ENCODE measurements at regions not wholly inside any gene's neighbourhood (a gene's known extent, or its start where the extent isn't known, plus 50 kb on each side); places are given as distances from the start of the nearest gene placed in this dataset.

GRCh38 chr17:53942436-53942835, 119.7 kb downstream of the KIF2B start:
- H3K4me3 ChIP-seq (ENCODE audit: low read depth, low read length), result no peak overlapping the region
- no peak for TF ChIP-seq CTCF (IDR thresholded peaks at IDR 0.05; ENCODE audit: insufficient read depth, low read depth, low read length)
- DNase-seq (ENCODE audit: low read depth), result no peak

- TF ChIP-seq CTCF (IDR thresholded peaks at IDR 0.05; ENCODE audit: insufficient read depth, low read depth, low read length), result no peak
- no peak overlapping the region for H3K4me3 ChIP-seq (ENCODE audit: low read depth, low read length)
- no peak for DNase-seq (ENCODE audit: low read depth)
These were observed 120.2 kb downstream of the KIF2B start for GRCh38 chr17:53942898-53943297.

- TF ChIP-seq CTCF (IDR thresholded peaks at IDR 0.05; ENCODE audit: insufficient read depth, low read depth, low read length), result no peak
- no peak for DNase-seq (ENCODE audit: low read depth)
These were observed 125.6 kb downstream of the KIF2B start for GRCh38 chr17:53948323-53948722.

GRCh38 chr17:53949473-53950090, 126.9 kb downstream of the KIF2B start:
- TF ChIP-seq CTCF (IDR thresholded peaks at IDR 0.05; ENCODE audit: insufficient read depth, low read depth, low read length), result no peak
- H3K4me3 ChIP-seq (ENCODE audit: low read depth, low read length), result no peak overlapping the region
- no peak for DNase-seq (ENCODE audit: low read depth)

More at GRCh38 chr17:53948323-53948722, 125.6 kb downstream of the KIF2B start:
- H3K4me3 ChIP-seq (ENCODE audit: low read depth, low read length), result no peak overlapping the region

GRCh38 chr17:53950207-53950857, 127.6 kb downstream of the KIF2B start:
- no peak for TF ChIP-seq CTCF (IDR thresholded peaks at IDR 0.05; ENCODE audit: insufficient read depth, low read depth, low read length)
- H3K4me3 ChIP-seq (ENCODE audit: low read depth, low read length), result no peak overlapping the region
- DNase-seq (ENCODE audit: low read depth), result no peak

GRCh38 chr17:53950858-53951250, 128.1 kb downstream of the KIF2B start:
- TF ChIP-seq CTCF (IDR thresholded peaks at IDR 0.05; ENCODE audit: insufficient read depth, low read depth, low read length), result no peak
- no peak overlapping the region for H3K4me3 ChIP-seq (ENCODE audit: low read depth, low read length)
- no peak for DNase-seq (ENCODE audit: low read depth)
